Chondrocyte (in vitro differentiated cells): ENCODE measurements at regions not wholly inside any gene's neighbourhood (a gene's known extent, or its start where the extent isn't known, plus 50 kb on each side); places are given as distances from the start of the nearest gene placed in this dataset.

ENCODE experiments used
- DNase-seq: peaks from one replicate; pipeline ENCODE4 v3.0.0; 2021; ENCODE audit warnings: mixed read lengths, low spot score
- H3K27ac Mint-ChIP-seq: one replicate; pipeline ENCODE4 v1.8.0; 2021; ENCODE audit warnings: mild to moderate bottlenecking, moderate library complexity, mixed read lengths; ENCODE audit not compliant: unreplicated experiment
- H3K27me3 Mint-ChIP-seq: 2 replicates; pipeline ENCODE4 v1.8.0; 2021; ENCODE audit warnings: low read depth, mixed read lengths
- H3K36me3 Mint-ChIP-seq: 2 replicates; pipeline ENCODE4 v1.8.0; 2021; ENCODE audit warnings: low read depth, mixed read lengths
- H3K4me1 Mint-ChIP-seq: 2 replicates; pipeline ENCODE4 v1.8.0; 2021; ENCODE audit warnings: low read depth, mild to moderate bottlenecking, mixed read lengths
- H3K4me3 Mint-ChIP-seq: one replicate; pipeline ENCODE4 v1.8.0; 2021; ENCODE audit warnings: mild to moderate bottlenecking, moderate library complexity, mixed read lengths; ENCODE audit not compliant: unreplicated experiment
- H3K9me3 Mint-ChIP-seq: 2 replicates; pipeline ENCODE4 v1.8.0; 2021; ENCODE audit warnings: low read depth, mixed read lengths
- CTCF ChIP-seq: fragments of 200-600 bp; sonication (generic); IDR thresholded peaks from 2 replicates; pipeline ENCODE4 v1.5.0; 2021; ENCODE audit warnings: antibody characterized with exemption, mild to moderate bottlenecking, moderate library complexity

- Mint-ChIP-seq H3K36me3 (peaks cover under 1% of the 10 kb centered on the region), H3K4me1 (peaks cover 12% of the 10 kb centered on the region), H3K27me3 (no peaks in the 10 kb centered on the region), H3K27ac (no peak overlapping the region), H3K4me3 (no peak overlapping the region), H3K9me3 (no peaks in the 10 kb centered on the region)
- no peak for DNase-seq
- TF ChIP-seq CTCF = no peak
Measured at GRCh38 chr5:173429489-173430150, 101.4 kb upstream of the STC2 start.

GRCh38 chr5:173423452-173424117, 95.4 kb upstream of the STC2 start:
- H3K4me3 Mint-ChIP-seq = no peak overlapping the region
- H3K27ac Mint-ChIP-seq = no peak overlapping the region
- TF ChIP-seq CTCF = no peak
- peaks cover 7% of the 10 kb centered on the region for H3K36me3 Mint-ChIP-seq
- peaks cover 21% of the 10 kb centered on the region for H3K9me3 Mint-ChIP-seq
- no peaks in the 10 kb centered on the region for H3K27me3 Mint-ChIP-seq
- DNase-seq = no peak
- H3K4me1 Mint-ChIP-seq = peaks cover 10% of the 10 kb centered on the region

GRCh38 chr5:173420108-173420507, 91.9 kb upstream of the STC2 start:
- Mint-ChIP-seq H3K4me1 (peaks cover under 1% of the 10 kb centered on the region), H3K27me3 (no peaks in the 10 kb centered on the region), H3K9me3 (peaks cover 25% of the 10 kb centered on the region), H3K36me3 (peaks cover 12% of the 10 kb centered on the region), H3K27ac (no peak overlapping the region), H3K4me3 (no peak overlapping the region)
- TF ChIP-seq CTCF = no peak
- no peak for DNase-seq

- H3K27ac Mint-ChIP-seq = no peak overlapping the region
- no peak for TF ChIP-seq CTCF
- H3K36me3 Mint-ChIP-seq = peaks cover 6% of the 10 kb centered on the region
- peaks cover 24% of the 10 kb centered on the region for H3K4me1 Mint-ChIP-seq
- DNase-seq = no peak
- H3K4me3 Mint-ChIP-seq = no peak overlapping the region
- no peaks in the 10 kb centered on the region for H3K27me3 Mint-ChIP-seq
- peaks cover 5% of the 10 kb centered on the region for H3K9me3 Mint-ChIP-seq
Measured at GRCh38 chr5:173413471-173413982, 85.3 kb upstream of the STC2 start.

- Mint-ChIP-seq H3K36me3 (peaks cover 4% of the 10 kb centered on the region), H3K9me3 (peaks cover 2% of the 10 kb centered on the region), H3K4me3 (no peak overlapping the region), H3K4me1 (peaks cover 24% of the 10 kb centered on the region), H3K27ac (no peak overlapping the region), H3K27me3 (no peaks in the 10 kb centered on the region)
- TF ChIP-seq CTCF = no peak
- no peak for DNase-seq
Measured at GRCh38 chr5:173412566-173412965, 84.4 kb upstream of the STC2 start.
